ENCODE measurements at regions not wholly inside any gene's neighbourhood (a gene's known extent, or its start where the extent isn't known, plus 50 kb on each side); places are given as distances from the start of the nearest gene placed in this dataset.
A peak's percentile ranks its signal among the peaks of the same experiment; 100 is the strongest.

DNA sequence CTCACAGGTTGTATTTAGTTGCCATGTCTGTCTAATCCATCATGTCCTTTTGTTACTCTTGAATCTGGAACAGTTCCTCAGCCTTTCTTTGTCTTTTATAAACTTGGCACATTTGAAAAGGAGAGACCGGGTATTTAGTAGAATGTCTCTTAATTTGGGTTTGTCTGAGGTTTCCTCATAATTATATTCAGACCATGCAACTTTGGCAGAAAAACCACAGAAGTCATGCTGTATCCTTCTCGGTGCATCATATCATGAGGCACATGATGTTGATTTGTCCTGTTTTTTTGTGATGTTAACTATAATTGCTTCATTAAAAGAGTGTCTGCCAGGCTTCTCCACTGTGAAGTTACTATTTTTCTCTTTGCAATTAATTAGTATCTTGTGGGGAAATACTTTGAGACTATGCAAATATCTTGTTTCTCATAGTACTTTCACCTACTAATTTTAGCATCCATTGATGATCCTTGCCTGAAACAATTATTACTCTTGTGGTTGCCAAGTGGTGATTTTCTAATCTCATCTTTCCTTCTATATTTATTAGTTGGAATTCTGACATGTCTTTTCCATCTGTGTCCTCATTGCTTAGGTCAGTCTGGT, 837.3 kb downstream of the DHX35 start:
- TF ChIP-seq EP300 (IDR thresholded peaks at IDR 0.05) = no peak
- TF ChIP-seq POLR2A (IDR thresholded peaks at IDR 0.05) = no peak
- TF ChIP-seq, protein P1, sequence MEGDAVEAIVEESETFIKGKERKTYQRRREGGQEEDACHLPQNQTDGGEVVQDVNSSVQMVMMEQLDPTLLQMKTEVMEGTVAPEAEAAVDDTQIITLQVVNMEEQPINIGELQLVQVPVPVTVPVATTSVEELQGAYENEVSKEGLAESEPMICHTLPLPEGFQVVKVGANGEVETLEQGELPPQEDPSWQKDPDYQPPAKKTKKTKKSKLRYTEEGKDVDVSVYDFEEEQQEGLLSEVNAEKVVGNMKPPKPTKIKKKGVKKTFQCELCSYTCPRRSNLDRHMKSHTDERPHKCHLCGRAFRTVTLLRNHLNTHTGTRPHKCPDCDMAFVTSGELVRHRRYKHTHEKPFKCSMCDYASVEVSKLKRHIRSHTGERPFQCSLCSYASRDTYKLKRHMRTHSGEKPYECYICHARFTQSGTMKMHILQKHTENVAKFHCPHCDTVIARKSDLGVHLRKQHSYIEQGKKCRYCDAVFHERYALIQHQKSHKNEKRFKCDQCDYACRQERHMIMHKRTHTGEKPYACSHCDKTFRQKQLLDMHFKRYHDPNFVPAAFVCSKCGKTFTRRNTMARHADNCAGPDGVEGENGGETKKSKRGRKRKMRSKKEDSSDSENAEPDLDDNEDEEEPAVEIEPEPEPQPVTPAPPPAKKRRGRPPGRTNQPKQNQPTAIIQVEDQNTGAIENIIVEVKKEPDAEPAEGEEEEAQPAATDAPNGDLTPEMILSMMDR (IDR thresholded peaks at IDR 0.05) = no peak
- H3K36me3 ChIP-seq = no peaks in the 10 kb centered on the region
- no peaks in the 10 kb centered on the region for H3K4me1 ChIP-seq
- H3K27ac ChIP-seq = no peak overlapping the region
- 81 to 90% methylated on average over 2 of the region's 2 CpGs for WGBS, 2 donors
- no peak for DNase-seq (ENCODE audit: low spot score in 2 of 2)
- peaks cover 0 to 5% (median 0%) of the 10 kb centered on the region in 4 donors for H3K9me3 ChIP-seq
- no peak overlapping the region for H3K4me3 ChIP-seq
- H3K27me3 ChIP-seq = no peaks in the 10 kb centered on the region

- TF ChIP-seq POLR2A (IDR thresholded peaks at IDR 0.05) (no peak), EP300 (IDR thresholded peaks at IDR 0.05) (peak in 1 of 2 donors; percentile 9)
- TF ChIP-seq, protein P1 (IDR thresholded peaks at IDR 0.05) = no peak
- H3K27me3 ChIP-seq = no peaks in the 10 kb centered on the region
- peaks cover 0 to 5% (median 0%) of the 10 kb centered on the region in 4 donors for H3K9me3 ChIP-seq
- no peaks in the 10 kb centered on the region for H3K4me1 ChIP-seq
- no peak overlapping the region for H3K4me3 ChIP-seq
- no peaks in the 10 kb centered on the region for H3K36me3 ChIP-seq
- H3K27ac ChIP-seq = no peak overlapping the region
- 70 to 75% methylated on average over 3 of the region's 3 CpGs for WGBS, 2 donors
- no peak for DNase-seq (ENCODE audit: low spot score in 2 of 2)
These were observed 833.5 kb downstream of the DHX35 start for GRCh38 chr20:39795401-39796272.

DNA sequence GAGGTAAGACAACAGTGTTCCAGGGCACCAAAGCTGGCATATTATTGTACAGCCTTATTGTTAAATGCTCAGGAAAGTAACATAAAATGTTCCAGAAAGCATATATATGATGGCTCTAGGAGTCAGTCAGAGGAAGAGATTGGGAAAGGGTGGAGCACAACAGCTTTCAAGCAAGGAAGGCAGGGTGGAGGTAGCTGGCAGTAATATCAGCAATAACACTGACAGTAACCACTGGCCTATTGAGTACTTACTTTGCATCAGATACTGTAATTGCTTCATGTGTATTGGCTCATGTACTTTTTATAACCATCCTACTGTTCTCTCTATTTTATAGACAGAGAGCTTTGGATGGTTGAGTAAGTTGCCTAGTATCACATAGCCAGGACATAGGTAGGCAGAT, 830.2 kb downstream of the DHX35 start:
- DNase-seq (ENCODE audit: low spot score in 2 of 2) = no peak
- H3K4me1 ChIP-seq = no peaks in the 10 kb centered on the region
- no peak overlapping the region for H3K4me3 ChIP-seq
- H3K27me3 ChIP-seq = no peaks in the 10 kb centered on the region
- H3K27ac ChIP-seq = no peak overlapping the region
- TF ChIP-seq, protein P1 (IDR thresholded peaks at IDR 0.05) = no peak
- TF ChIP-seq POLR2A (IDR thresholded peaks at IDR 0.05) (no peak), EP300 (IDR thresholded peaks at IDR 0.05) (no peak)
- no peaks in the 10 kb centered on the region for H3K9me3 ChIP-seq
- H3K36me3 ChIP-seq = no peaks in the 10 kb centered on the region

GRCh38 chr20:39789411-39789810, 827.3 kb downstream of the DHX35 start:
- Histone ChIP-seq H3K9me3 (no peaks in the 10 kb centered on the region), H3K36me3 (no peaks in the 10 kb centered on the region), H3K27ac (no peak overlapping the region), H3K4me3 (no peak overlapping the region), H3K27me3 (no peaks in the 10 kb centered on the region), H3K4me1 (no peaks in the 10 kb centered on the region)
- DNase-seq (ENCODE audit: low spot score in 2 of 2) = no peak
- WGBS, 2 donors = 96 to 98% methylated on average over 3 of the region's 3 CpGs
- TF ChIP-seq EP300 (IDR thresholded peaks at IDR 0.05) (no peak), POLR2A (IDR thresholded peaks at IDR 0.05) (no peak)
- TF ChIP-seq, protein P1 (IDR thresholded peaks at IDR 0.05) = no peak

DNA sequence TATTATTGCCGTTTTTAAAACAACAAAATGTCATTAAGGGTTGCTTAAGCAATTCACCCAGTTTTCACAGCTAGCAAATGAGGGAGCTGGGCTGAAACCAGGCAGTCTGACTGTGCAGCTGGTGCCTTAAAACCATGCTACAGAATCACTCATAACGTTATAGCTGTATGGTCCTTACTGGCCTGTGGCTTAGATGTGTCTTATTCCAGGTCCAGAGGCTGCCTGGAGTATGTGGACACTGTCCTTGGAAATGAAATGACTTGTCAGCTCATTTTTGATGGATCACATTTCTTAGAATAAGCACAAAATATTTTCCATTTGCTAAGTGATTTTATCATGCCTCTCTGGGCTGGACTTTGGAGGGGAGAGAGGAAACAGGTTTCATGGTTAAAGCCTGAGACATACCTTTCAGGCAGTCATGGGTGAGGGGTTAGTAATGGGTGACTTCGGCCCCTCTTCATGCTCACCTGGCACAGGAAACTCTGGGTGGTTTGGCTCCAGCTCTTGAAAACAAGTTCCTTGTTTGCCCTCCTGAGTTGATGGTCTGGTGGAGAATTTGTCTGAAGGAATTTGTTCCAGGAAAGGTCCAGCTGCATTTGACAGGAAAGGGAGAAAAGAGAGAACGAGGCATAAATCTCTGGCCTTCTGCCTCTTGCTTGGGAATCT, 823.2 kb downstream of the DHX35 start:
- H3K27me3 ChIP-seq = no peaks in the 10 kb centered on the region
- H3K4me3 ChIP-seq = no peak overlapping the region
- TF ChIP-seq, protein P1 (IDR thresholded peaks at IDR 0.05) = no peak
- no peak for TF ChIP-seq POLR2A (IDR thresholded peaks at IDR 0.05)
- TF ChIP-seq EP300 (IDR thresholded peaks at IDR 0.05) = no peak
- H3K36me3 ChIP-seq = no peaks in the 10 kb centered on the region
- no peak for DNase-seq (ENCODE audit: low spot score in 2 of 2)
- no peaks in the 10 kb centered on the region for H3K4me1 ChIP-seq
- peaks cover 0 to 12% (median 2%) of the 10 kb centered on the region in 4 donors for H3K9me3 ChIP-seq
- WGBS, 2 donors = 75 to 82% methylated on average over 4 of the region's 4 CpGs
- H3K27ac ChIP-seq = no peak overlapping the region

Data from tibial nerve (tissue), 4 donors.